GM12878 (cell line): ENCODE measurements at regions not wholly inside any gene's neighbourhood (a gene's known extent, or its start where the extent isn't known, plus 50 kb on each side); places are given as distances from the start of the nearest gene placed in this dataset.
A peak's percentile ranks its signal among the peaks of the same experiment; 100 is the strongest.

Source experiments
- ATAC-seq: fragments of 200-7000 bp; cut with Tn5 transposase; 3 replicates; pipeline ENCODE4 v1.9.1; 2020; ENCODE audit warnings: mild to moderate bottlenecking, moderate library complexity
- BruUV-seq: library from RNA; stranded (reverse); fragments of 400-500 nt; replicated peaks from 2 replicates; lab custom pipeline; 2021; lab: Mats Ljungman, UMichigan
- CTCF ChIA-PET: fragments of 300-600 bp; sonication (Branson Sonifier 250); formaldehyde crosslinking; extraction: SDS; loops from one replicate; lab custom pipeline; 2021; ENCODE audit warnings: inconsistent platforms; lab: Yijun Ruan, JAX
- POLR2A ChIA-PET: fragments of 350-600 bp; formaldehyde crosslinking; extraction: SDS; loops from one replicate; lab custom pipeline; 2021; ENCODE audit warnings: inconsistent platforms; lab: Charles Lee
- RAD21 ChIA-PET: fragments of 300-600 bp; sonication (Branson Sonifier 250); formaldehyde crosslinking; loops from one replicate; lab custom pipeline; 2023; ENCODE audit warnings: antibody characterized with exemption; ENCODE audit not compliant: unreplicated experiment; lab: Charles Lee
- SMC1A ChIA-PET: fragments of 300-600 bp; sonication (Branson Sonifier 250); formaldehyde crosslinking; loops from one replicate; lab custom pipeline; 2023; ENCODE audit not compliant: unreplicated experiment, uncharacterized antibody; lab: Charles Lee
- DNase-seq: peaks from one replicate; pipeline ENCODE4 v3.0.0-alpha.2; 2011; ENCODE audit warnings: low read depth, low spot score
- FAIRE-seq: peaks from 3 replicates; lab custom pipeline; 2011; peaks lifted over from hg19 to GRCh38; lab: Jason Lieb, UNC
- H2AFZ ChIP-seq: 2 replicates; pipeline ENCODE4 v1.6.0; 2011; ENCODE audit warnings: low read depth, low read length, control low read depth; ENCODE audit not compliant: control insufficient read depth
- H3K27ac ChIP-seq: 2 replicates; pipeline ENCODE4 v1.5.1; 2011; ENCODE audit warnings: control low read depth; ENCODE audit not compliant: control insufficient read depth, insufficient read depth
- H3K27me3 ChIP-seq, 2 experiments: replicated peaks in 1 of 2; 2 replicates each; pipeline versions ENCODE4 v1.6.0 to v1.6.1; 2011; ENCODE audit warnings: low read length in 1 of 2; ENCODE audit not compliant: control insufficient read depth in 2 of 2, insufficient read depth in 2 of 2
- H3K36me3 ChIP-seq, 2 experiments: 2 replicates each; pipeline ENCODE4 v1.5.1; 2011; ENCODE audit warnings: low read length in 1 of 2; ENCODE audit not compliant: control insufficient read depth in 2 of 2, insufficient read depth in 2 of 2
- H3K4me1 ChIP-seq: 2 replicates; pipeline ENCODE4 v1.6.1; 2011; ENCODE audit warnings: mild to moderate bottlenecking, low read length, moderate library complexity, mixed read lengths; ENCODE audit not compliant: control insufficient read depth, insufficient read depth
- H3K4me2 ChIP-seq: 2 replicates; pipeline ENCODE4 v1.6.0; 2011; ENCODE audit warnings: control low read depth; ENCODE audit not compliant: control insufficient read depth, insufficient read depth
- H3K4me3 ChIP-seq: fragments of 200-600 bp; sonication (generic); 2 replicates; pipeline ENCODE4 v1.5.1; 2016
- H3K79me2 ChIP-seq: 2 replicates; pipeline ENCODE4 v1.6.0; 2011; ENCODE audit warnings: low read length; ENCODE audit not compliant: control insufficient read depth, insufficient read depth
- H3K9ac ChIP-seq: 2 replicates; pipeline ENCODE4 v1.8.0; 2011; ENCODE audit warnings: low read length, control low read depth, mixed read lengths; ENCODE audit not compliant: control insufficient read depth, insufficient read depth
- H3K9me3 ChIP-seq: replicated peaks from 3 replicates; pipeline ENCODE4 v1.5.1; 2011; ENCODE audit warnings: mild to moderate bottlenecking, low read length; ENCODE audit not compliant: control insufficient read depth, insufficient read depth
- H4K20me1 ChIP-seq: 2 replicates; pipeline ENCODE4 v1.6.0; 2011; ENCODE audit not compliant: control insufficient read depth, insufficient read depth
- CREB1 ChIP-seq: IDR thresholded peaks from 2 replicates; pipeline ENCODE4 v1.6.1; 2012; ENCODE audit warnings: low read depth, mild to moderate bottlenecking, inconsistent platforms
- EED ChIP-seq: sonication (generic); IDR thresholded peaks from 2 replicates; pipeline ENCODE4 v1.6.1; 2016; ENCODE audit warnings: antibody characterized with exemption, low read depth
- LARP7 ChIP-seq: fragments of 450-650 bp; IDR thresholded peaks from 2 replicates; pipeline ENCODE4 v1.6.1; 2017; ENCODE audit warnings: mild to moderate bottlenecking
- SUPT20H ChIP-seq: IDR thresholded peaks from 2 replicates; pipeline ENCODE4 v1.6.1; 2011; ENCODE audit warnings: low read depth, mild to moderate bottlenecking, low read length, moderate library complexity, borderline replicate concordance; ENCODE audit not compliant: control insufficient read depth
- WGBS: methylation state at CpG from one replicate; pipeline ENCODE4 v1.1.6; 2016; ENCODE audit warnings: low lambda C conversion rate; ENCODE audit not compliant: insufficient replicate concordance, insufficient coverage; ENCODE audit errors: missing lambda C conversion rate; 5-methylcytosine and 5-hydroxymethylcytosine counted together
- in situ Hi-C: fragments of 300-500 bp; cut with MboI; formaldehyde crosslinking; loops from 9 replicates; pipeline ENCODE4 v1.14.3; 2018; ENCODE audit warnings: mixed read lengths
- intact Hi-C: fragments of 100-400 bp; cut with micrococcal nuclease; formaldehyde crosslinking; loops from one replicate; pipeline ENCODE4 v1.14.2; 2022; ENCODE audit not compliant: unreplicated experiment
- TF ChIP-seq, protein P1 (sequence below): IDR thresholded peaks from 2 replicates; pipeline ENCODE4 v1.6.1; 2011; ENCODE audit warnings: borderline replicate concordance, low read depth, mild to moderate bottlenecking, moderate library complexity, low read length; ENCODE audit not compliant: insufficient read depth, poor library complexity, severe bottlenecking

DNA sequence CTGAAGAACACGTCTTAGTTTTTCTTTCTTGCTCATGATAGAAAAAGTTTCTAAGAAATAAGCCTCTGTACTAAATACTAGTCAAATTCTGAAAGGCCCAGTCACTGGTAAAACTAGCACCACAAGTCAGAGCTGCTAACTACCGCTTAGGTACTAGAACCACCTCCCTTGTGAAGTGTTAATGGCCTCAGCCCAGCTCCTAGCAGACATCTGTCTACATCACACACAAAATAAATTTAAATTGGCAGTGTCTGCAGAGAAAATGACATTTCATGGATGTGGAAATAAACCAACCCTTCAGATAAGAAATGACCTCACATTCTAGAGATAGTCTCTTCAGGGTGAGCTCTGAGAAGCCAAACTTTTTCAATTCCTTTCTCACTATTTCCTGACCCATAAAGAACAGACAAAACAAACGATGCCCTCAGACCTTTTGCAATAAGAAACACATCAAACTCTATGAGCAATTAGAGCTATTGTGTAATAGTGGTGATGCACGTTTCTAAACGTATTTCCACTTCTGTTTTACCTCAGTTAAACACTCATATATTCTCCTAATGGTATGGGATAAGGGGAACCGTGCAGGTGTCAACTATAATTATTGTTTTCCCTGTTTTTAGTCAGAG is 70.3 kb upstream of the DSG1 start (continued):
- peak; percentile 41; the same call in 1 of the 2 replicates for TF ChIP-seq CREB1
- TF ChIP-seq LARP7, result no peak

DNA sequence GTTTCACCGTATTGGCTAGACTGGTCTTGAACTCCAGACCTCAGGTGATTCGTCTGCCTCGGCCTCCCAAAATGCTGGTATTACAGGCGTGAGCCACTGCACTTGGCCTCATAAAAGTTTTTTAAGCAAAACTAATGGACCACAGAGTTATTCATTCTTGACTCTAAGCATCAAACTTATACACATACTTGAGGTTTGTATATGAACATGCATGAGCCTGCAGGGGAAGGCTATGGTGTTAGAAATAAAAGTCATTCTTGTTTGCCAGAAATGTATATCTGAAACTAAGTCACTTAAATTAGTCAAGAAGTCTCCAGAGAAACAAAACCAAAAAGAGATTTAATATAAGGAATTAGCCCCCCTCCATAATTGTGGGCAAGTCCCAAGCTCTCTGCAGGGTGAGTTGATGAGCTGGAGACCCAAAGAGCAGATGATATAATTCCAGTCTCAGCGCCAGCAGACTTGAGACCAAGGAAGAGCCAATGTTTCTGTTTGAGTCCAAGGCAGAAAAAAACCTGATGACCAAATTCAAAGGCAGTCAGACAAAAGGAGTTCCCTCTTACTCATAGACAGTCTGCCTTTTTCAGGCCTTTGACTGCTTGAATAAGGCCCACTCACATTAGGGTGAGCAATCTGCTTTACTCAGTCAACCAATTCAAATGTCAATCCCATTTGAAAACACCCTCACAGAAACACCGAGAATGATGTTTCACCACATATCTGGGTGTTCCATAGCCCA is 69.0 kb upstream of the DSG1 start:
- ATAC-seq, result peak; percentile 22; the same call in 2 of the 3 replicates
- ChIA-PET POLR2A (interaction anchor here (2.4 kb wide), 1 partner anchor 9 kb away, joined by 10 read pairs; no protein-coding TSS in a partner anchor), CTCF (no interaction called here)
- intact Hi-C loops, result no loop called here
- 45% methylated on average over 6 of the region's 6 CpGs for WGBS
- DNase-seq, result no peak
- H3K36me3 ChIP-seq, result no peaks in the 10 kb centered on the region
- TF ChIP-seq EED (peak; percentile 50; the same call in 1 of the 2 replicates), SUPT20H (no peak)
- TF ChIP-seq, protein P1, sequence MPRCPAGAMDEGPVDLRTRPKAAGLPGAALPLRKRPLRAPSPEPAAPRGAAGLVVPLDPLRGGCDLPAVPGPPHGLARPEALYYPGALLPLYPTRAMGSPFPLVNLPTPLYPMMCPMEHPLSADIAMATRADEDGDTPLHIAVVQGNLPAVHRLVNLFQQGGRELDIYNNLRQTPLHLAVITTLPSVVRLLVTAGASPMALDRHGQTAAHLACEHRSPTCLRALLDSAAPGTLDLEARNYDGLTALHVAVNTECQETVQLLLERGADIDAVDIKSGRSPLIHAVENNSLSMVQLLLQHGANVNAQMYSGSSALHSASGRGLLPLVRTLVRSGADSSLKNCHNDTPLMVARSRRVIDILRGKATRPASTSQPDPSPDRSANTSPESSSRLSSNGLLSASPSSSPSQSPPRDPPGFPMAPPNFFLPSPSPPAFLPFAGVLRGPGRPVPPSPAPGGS, result peak; percentile 51
- TF ChIP-seq, all 136 proteins: peak for 2
- Histone ChIP-seq H4K20me1 (no peaks in the 10 kb centered on the region), H3K27ac (no peak overlapping the region), H3K4me1 (peaks cover 3% of the 10 kb centered on the region; the same call in 1 of the 2 replicates), H2AFZ (peak overlapping the region; percentile 5; the same call in 1 of the 2 replicates), H3K4me2 (no peak overlapping the region), H3K79me2 (no peaks in the 10 kb centered on the region), H3K9me3 (no peaks in the 10 kb centered on the region; the same call in 2 of the 3 replicates), H3K9ac (no peak overlapping the region), H3K4me3 (no peak overlapping the region), H3K27me3 (no peaks in the 10 kb centered on the region)
- BruUV-seq, result no TSS peak
- in situ Hi-C loops, result no loop called here
- no peak for FAIRE-seq
- RAD21 ChIA-PET, result no interaction called here
- SMC1A ChIA-PET, result interaction anchor here (1.3 to 9.8 kb wide), 3 partner anchors 10 to 42 kb away, joined by 3 to 64 read pairs (median 7); no protein-coding TSS in a partner anchor
